ENCODE measurements at regions not wholly inside any gene's neighbourhood (a gene's known extent, or its start where the extent isn't known, plus 50 kb on each side); places are given as distances from the start of the nearest gene placed in this dataset.

DNA sequence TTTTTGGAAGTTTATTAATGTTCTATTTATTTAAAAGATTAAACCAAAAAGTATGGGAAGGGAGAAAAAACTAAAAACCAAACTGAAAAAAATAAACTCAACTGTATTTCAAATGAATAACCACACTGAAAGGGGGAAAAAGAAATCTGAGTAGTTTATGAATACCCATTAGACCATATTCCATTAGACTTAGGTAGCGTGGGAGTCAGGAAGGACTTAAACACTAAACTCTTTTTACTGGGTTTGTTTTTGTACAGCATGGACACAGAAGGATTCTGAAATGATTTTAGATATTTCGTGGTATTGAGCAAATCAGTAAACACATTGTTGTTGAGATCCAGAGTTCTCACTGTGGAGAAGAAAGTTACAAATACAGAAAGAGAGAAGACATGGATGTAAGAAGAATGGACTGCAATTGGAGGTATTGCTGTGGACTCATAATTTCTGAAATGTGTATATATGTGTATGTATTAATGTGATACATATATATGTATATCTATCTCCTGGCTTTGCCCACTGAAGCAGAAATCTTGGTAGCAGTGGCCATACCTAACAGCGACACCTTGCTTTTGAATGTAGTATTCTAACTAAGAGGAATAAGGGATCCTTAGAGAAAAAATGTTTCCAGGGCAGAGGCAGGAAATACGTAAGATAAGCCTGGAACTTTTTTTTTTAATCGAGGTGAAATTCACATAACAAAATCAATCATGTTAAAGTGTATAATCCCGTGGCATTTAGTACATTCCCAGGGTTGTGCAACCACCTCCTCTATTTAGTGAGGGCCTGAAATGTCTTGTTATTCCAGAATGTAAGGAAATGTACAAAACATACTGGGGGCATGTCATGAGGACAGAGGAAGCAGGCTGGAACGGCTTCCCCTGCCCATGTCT, 228.8 kb downstream of the SMARCA2 start:
- H3K4me3 ChIP-seq (ENCODE audit: low read depth, low read length) = no peak overlapping the region
- TF ChIP-seq CTCF (IDR thresholded peaks at IDR 0.05; ENCODE audit: borderline replicate concordance, insufficient read depth, low read depth, low read length) = no peak

DNA sequence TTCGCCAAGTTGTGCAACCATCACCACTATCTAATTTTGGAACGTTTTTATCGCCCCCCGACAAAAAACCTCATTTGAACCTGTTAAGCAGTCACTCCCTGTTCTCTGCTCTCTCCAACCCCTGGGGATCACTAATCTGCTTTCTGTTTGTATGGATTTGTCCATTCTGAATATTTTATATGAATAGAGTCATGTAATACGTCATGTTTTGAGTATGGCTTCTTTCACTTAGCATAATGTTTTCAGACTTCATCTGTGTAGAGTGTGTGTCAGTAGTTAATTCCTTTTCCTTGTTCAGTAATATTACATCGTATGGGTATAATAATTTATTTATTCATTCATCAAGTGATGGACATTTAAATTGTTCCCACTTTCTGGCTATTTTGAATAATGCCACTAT, 232.2 kb downstream of the SMARCA2 start:
- H3K4me3 ChIP-seq (ENCODE audit: low read depth, low read length) = no peak overlapping the region
- TF ChIP-seq CTCF (IDR thresholded peaks at IDR 0.05; ENCODE audit: borderline replicate concordance, insufficient read depth, low read depth, low read length) = no peak

GRCh38 chr9:2248768-2249265, 233.7 kb downstream of the SMARCA2 start:
- H3K4me3 ChIP-seq (ENCODE audit: low read depth, low read length) = no peak overlapping the region
- TF ChIP-seq CTCF (IDR thresholded peaks at IDR 0.05; ENCODE audit: borderline replicate concordance, insufficient read depth, low read depth, low read length) = no peak

- TF ChIP-seq CTCF (IDR thresholded peaks at IDR 0.05; ENCODE audit: borderline replicate concordance, insufficient read depth, low read depth, low read length) = no peak
Observed at GRCh38 chr9:2253636-2254580, 238.8 kb downstream of the SMARCA2 start.

DNA sequence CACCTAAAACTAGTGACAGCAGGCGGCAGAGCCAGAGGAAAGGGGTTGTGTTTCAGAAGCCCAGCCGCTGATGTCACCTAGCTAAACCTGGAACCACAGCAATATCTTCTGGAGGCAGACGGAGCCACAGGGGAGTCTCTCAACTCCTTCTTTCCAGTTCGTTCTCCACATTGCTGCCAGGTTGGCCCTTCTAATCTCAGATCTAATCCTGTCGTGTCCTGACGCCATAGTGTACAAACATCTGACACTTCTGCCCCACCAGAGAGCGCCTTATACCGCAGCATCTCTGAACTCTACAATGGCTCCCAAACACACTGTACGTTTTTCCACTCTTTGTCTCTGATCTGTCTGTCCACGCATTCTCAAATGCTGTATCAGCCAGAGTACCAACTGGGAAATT, 240.0 kb downstream of the SMARCA2 start:
- no peak overlapping the region for H3K4me3 ChIP-seq (ENCODE audit: low read depth, low read length)
- TF ChIP-seq CTCF (IDR thresholded peaks at IDR 0.05; ENCODE audit: borderline replicate concordance, insufficient read depth, low read depth, low read length) = no peak

More at GRCh38 chr9:2253636-2254580, 238.8 kb downstream of the SMARCA2 start:
- H3K4me3 ChIP-seq (ENCODE audit: low read depth, low read length) = no peak overlapping the region

- no peak for TF ChIP-seq CTCF (IDR thresholded peaks at IDR 0.05; ENCODE audit: borderline replicate concordance, insufficient read depth, low read depth, low read length)
- no peak overlapping the region for H3K4me3 ChIP-seq (ENCODE audit: low read depth, low read length)
Observed at GRCh38 chr9:2257248-2257929, 242.2 kb downstream of the SMARCA2 start.
